PC-3 (cell line): ENCODE measurements at regions not wholly inside any gene's neighbourhood (a gene's known extent, or its start where the extent isn't known, plus 50 kb on each side); places are given as distances from the start of the nearest gene placed in this dataset.

ENCODE experiments used
- CTCF ChIP-seq: fragments of 300-600 bp; sonication (generic); conservative IDR thresholded peaks from 2 replicates; pipeline ENCODE4 v1.5.1; 2017; ENCODE audit warnings: antibody characterized with exemption, low read depth, mild to moderate bottlenecking, low read length
- EZH2 ChIP-seq: fragments of 300-600 bp; sonication (generic); IDR thresholded peaks from one replicate; pipeline ENCODE4 v1.6.1; 2017; ENCODE audit warnings: antibody characterized with exemption, mild to moderate bottlenecking, low read length; ENCODE audit not compliant: unreplicated experiment

- TF ChIP-seq CTCF (no peak), EZH2 (no peak)
Measured at GRCh38 chr6:14804785-14805210, 441.1 kb upstream of the JARID2 start.
